ENCODE measurements at regions not wholly inside any gene's neighbourhood (a gene's known extent, or its start where the extent isn't known, plus 50 kb on each side); places are given as distances from the start of the nearest gene placed in this dataset.

- Histone ChIP-seq H3K4me2 (ENCODE audit: low read depth, low read length, poor library complexity, severe bottlenecking) (no peak overlapping the region), H3K79me2 (ENCODE audit: insufficient read depth, low read length) (no peaks in the 10 kb centered on the region), H3F3A (ENCODE audit: low read depth) (no peaks in the 10 kb centered on the region)
These were observed 55.8 kb upstream of the SPATA13 start for GRCh38 chr13:24104723-24105122.

GRCh38 chr13:24106429-24106828 is 54.1 kb upstream of the SPATA13 start:
- no peak for TF ChIP-seq CTCF (conservative IDR thresholded peaks at IDR 0.05; ENCODE audit: low read length)
- TF ChIP-seq EZH2phosphoT487 (IDR thresholded peaks at IDR 0.05; ENCODE audit: borderline replicate concordance) = no peak
- H3K9me2 ChIP-seq (replicated peaks; ENCODE audit: low read depth, low read length) = no peaks in the 10 kb centered on the region
- no peaks in the 10 kb centered on the region for H3F3A ChIP-seq (ENCODE audit: low read depth)
- H3K27me3 ChIP-seq (ENCODE audit: insufficient read depth, low read length, poor library complexity, severe bottlenecking) = no peaks in the 10 kb centered on the region
- H3K79me2 ChIP-seq (ENCODE audit: insufficient read depth, low read length) = no peaks in the 10 kb centered on the region
- no peaks in the 10 kb centered on the region for H3K4me1 ChIP-seq (ENCODE audit: insufficient read depth, low read length, poor library complexity, severe bottlenecking)
- H3K9ac ChIP-seq (ENCODE audit: low read depth, low read length, poor library complexity, severe bottlenecking) = no peak overlapping the region
- no peaks in the 10 kb centered on the region for H3K9me3 ChIP-seq (ENCODE audit: insufficient read depth, low read depth, low read length)
- H3K4me3 ChIP-seq (ENCODE audit: low read length, poor library complexity, severe bottlenecking) = no peak overlapping the region
- no peak overlapping the region for H2AFZ ChIP-seq (ENCODE audit: low read length)
- H3K36me3 ChIP-seq (ENCODE audit: insufficient read depth, low read length) = no peaks in the 10 kb centered on the region
- no peak overlapping the region for H3K4me2 ChIP-seq (ENCODE audit: low read depth, low read length, poor library complexity, severe bottlenecking)
- H4K20me1 ChIP-seq (ENCODE audit: insufficient read depth, low read length, poor library complexity, severe bottlenecking) = no peaks in the 10 kb centered on the region

More at GRCh38 chr13:24104723-24105122, 55.8 kb upstream of the SPATA13 start:
- H3K27me3 ChIP-seq (ENCODE audit: insufficient read depth, low read length, poor library complexity, severe bottlenecking) = no peaks in the 10 kb centered on the region
- no peaks in the 10 kb centered on the region for H3K9me2 ChIP-seq (replicated peaks; ENCODE audit: low read depth, low read length)
- no peak overlapping the region for H2AFZ ChIP-seq (ENCODE audit: low read length)
- no peak for TF ChIP-seq CTCF (conservative IDR thresholded peaks at IDR 0.05; ENCODE audit: low read length)
- TF ChIP-seq EZH2phosphoT487 (IDR thresholded peaks at IDR 0.05; ENCODE audit: borderline replicate concordance) = no peak
- no peaks in the 10 kb centered on the region for H3K36me3 ChIP-seq (ENCODE audit: insufficient read depth, low read length)
- H3K9ac ChIP-seq (ENCODE audit: low read depth, low read length, poor library complexity, severe bottlenecking) = no peak overlapping the region
- no peak overlapping the region for H3K4me3 ChIP-seq (ENCODE audit: low read length, poor library complexity, severe bottlenecking)
- no peaks in the 10 kb centered on the region for H3K4me1 ChIP-seq (ENCODE audit: insufficient read depth, low read length, poor library complexity, severe bottlenecking)
- no peaks in the 10 kb centered on the region for H3K9me3 ChIP-seq (ENCODE audit: insufficient read depth, low read depth, low read length)
- H4K20me1 ChIP-seq (ENCODE audit: insufficient read depth, low read length, poor library complexity, severe bottlenecking) = no peaks in the 10 kb centered on the region

- no peaks in the 10 kb centered on the region for H3K79me2 ChIP-seq (ENCODE audit: insufficient read depth, low read length)
- no peaks in the 10 kb centered on the region for H3F3A ChIP-seq (ENCODE audit: low read depth)
- no peak for TF ChIP-seq EZH2phosphoT487 (IDR thresholded peaks at IDR 0.05; ENCODE audit: borderline replicate concordance)
- no peak for TF ChIP-seq CTCF (conservative IDR thresholded peaks at IDR 0.05; ENCODE audit: low read length)
- no peak overlapping the region for H3K9ac ChIP-seq (ENCODE audit: low read depth, low read length, poor library complexity, severe bottlenecking)
- H3K4me3 ChIP-seq (ENCODE audit: low read length, poor library complexity, severe bottlenecking) = no peak overlapping the region
- no peaks in the 10 kb centered on the region for H3K36me3 ChIP-seq (ENCODE audit: insufficient read depth, low read length)
- H2AFZ ChIP-seq (ENCODE audit: low read length) = no peak overlapping the region
- no peaks in the 10 kb centered on the region for H4K20me1 ChIP-seq (ENCODE audit: insufficient read depth, low read length, poor library complexity, severe bottlenecking)
- no peaks in the 10 kb centered on the region for H3K4me1 ChIP-seq (ENCODE audit: insufficient read depth, low read length, poor library complexity, severe bottlenecking)
- no peak overlapping the region for H3K4me2 ChIP-seq (ENCODE audit: low read depth, low read length, poor library complexity, severe bottlenecking)
- no peaks in the 10 kb centered on the region for H3K9me2 ChIP-seq (replicated peaks; ENCODE audit: low read depth, low read length)
- H3K27me3 ChIP-seq (ENCODE audit: insufficient read depth, low read length, poor library complexity, severe bottlenecking) = no peaks in the 10 kb centered on the region
- no peaks in the 10 kb centered on the region for H3K9me3 ChIP-seq (ENCODE audit: insufficient read depth, low read depth, low read length)
These were observed 52.4 kb upstream of the SPATA13 start for GRCh38 chr13:24107955-24108614.

All from Loucy (cell line).